H9 (cell line): ENCODE measurements at regions not wholly inside any gene's neighbourhood (a gene's known extent, or its start where the extent isn't known, plus 50 kb on each side); places are given as distances from the start of the nearest gene placed in this dataset.

Source experiments
- DNase-seq: peaks from one replicate; pipeline ENCODE4 v3.0.0-alpha.2; 2017
- H2AFZ ChIP-seq: one replicate; pipeline ENCODE4 v1.6.1; 2013; ENCODE audit warnings: mild to moderate bottlenecking, low read length, control low read depth, moderate library complexity
- H2AK5ac ChIP-seq: 2 replicates; pipeline ENCODE4 v1.6.1; 2013; ENCODE audit warnings: low read length, control low read depth, mixed read lengths; ENCODE audit not compliant: insufficient read length
- H2BK120ac ChIP-seq: one replicate; pipeline ENCODE4 v1.6.1; 2013; ENCODE audit warnings: low read depth, mild to moderate bottlenecking, low read length, control low read depth, inconsistent platforms; ENCODE audit not compliant: poor library complexity, severe bottlenecking
- H2BK12ac ChIP-seq: 2 replicates; pipeline ENCODE4 v1.6.1; 2013; ENCODE audit warnings: low read length, control low read depth, mixed read lengths, low read depth; ENCODE audit not compliant: insufficient read length
- H2BK15ac ChIP-seq: 2 replicates; pipeline ENCODE4 v1.6.1; 2013; ENCODE audit warnings: low read depth, low read length, control low read depth
- H2BK20ac ChIP-seq: one replicate; pipeline ENCODE4 v1.6.1; 2013; ENCODE audit warnings: low read depth, mild to moderate bottlenecking, low read length, control low read depth, inconsistent platforms; ENCODE audit not compliant: poor library complexity, severe bottlenecking
- H2BK5ac ChIP-seq: 2 replicates; pipeline ENCODE4 v1.6.1; 2013; ENCODE audit warnings: low read length, control low read depth, mixed read lengths; ENCODE audit not compliant: insufficient read length
- H3K14ac ChIP-seq: 2 replicates; pipeline ENCODE4 v1.6.1; 2013; ENCODE audit warnings: low read length, control low read depth; ENCODE audit not compliant: insufficient read depth
- H3K18ac ChIP-seq: 2 replicates; pipeline ENCODE4 v1.6.1; 2013; ENCODE audit warnings: low read depth, mild to moderate bottlenecking, mixed read lengths, low read length, control low read depth; ENCODE audit not compliant: insufficient read length
- H3K23ac ChIP-seq: 2 replicates; pipeline ENCODE4 v1.6.1; 2013; ENCODE audit warnings: low read length, control low read depth, mixed read lengths, low read depth; ENCODE audit not compliant: insufficient read length
- H3K23me2 ChIP-seq: 2 replicates; pipeline ENCODE4 v1.6.1; 2013; ENCODE audit warnings: low read depth, mild to moderate bottlenecking, mixed read lengths, low read length, control low read depth; ENCODE audit not compliant: insufficient read length, poor library complexity, severe bottlenecking
- H3K27ac ChIP-seq: 2 replicates; pipeline ENCODE4 v1.5.1; 2013; ENCODE audit warnings: low read length, control low read depth, mixed read lengths, low read depth; ENCODE audit not compliant: insufficient read length
- H3K27me3 ChIP-seq: 2 replicates; pipeline ENCODE4 v1.6.1; 2013; ENCODE audit warnings: low read length, control low read depth, inconsistent platforms; ENCODE audit not compliant: insufficient read depth
- H3K4ac ChIP-seq: 2 replicates; pipeline ENCODE4 v1.6.1; 2013; ENCODE audit warnings: low read depth, mild to moderate bottlenecking, control low read depth, inconsistent platforms, low read length, moderate library complexity
- H3K4me1 ChIP-seq: 2 replicates; pipeline ENCODE4 v1.6.1; 2013; ENCODE audit warnings: low read length, control low read depth, inconsistent platforms; ENCODE audit not compliant: insufficient read depth
- H3K4me2 ChIP-seq: 2 replicates; pipeline ENCODE4 v1.6.1; 2013; ENCODE audit warnings: low read length, control low read depth, mixed read lengths; ENCODE audit not compliant: insufficient read length, insufficient read depth
- H3K56ac ChIP-seq: 2 replicates; pipeline ENCODE4 v1.6.1; 2013; ENCODE audit warnings: low read depth, mild to moderate bottlenecking, mixed read lengths, low read length, control low read depth; ENCODE audit not compliant: insufficient read length
- H3K79me1 ChIP-seq: 2 replicates; pipeline ENCODE4 v1.6.1; 2013; ENCODE audit warnings: low read depth, mild to moderate bottlenecking, moderate library complexity, low read length, control low read depth, inconsistent platforms; ENCODE audit not compliant: insufficient read depth, poor library complexity, severe bottlenecking
- H3K79me2 ChIP-seq: 2 replicates; pipeline ENCODE4 v1.6.1; 2013; ENCODE audit warnings: low read length, control low read depth, inconsistent platforms; ENCODE audit not compliant: insufficient read depth
- H3K9ac ChIP-seq: 2 replicates; pipeline ENCODE4 v1.6.1; 2013; ENCODE audit warnings: low read length, control low read depth, mixed read lengths; ENCODE audit not compliant: insufficient read length; ENCODE audit errors: extremely low read depth
- H3K9me3 ChIP-seq: one replicate; pipeline ENCODE4 v1.6.1; 2013; ENCODE audit warnings: low read depth, low read length, inconsistent platforms; ENCODE audit not compliant: control insufficient read depth
- H3T11ph ChIP-seq: one replicate; pipeline ENCODE4 v1.6.1; 2013; ENCODE audit warnings: mild to moderate bottlenecking, low read length, control low read depth, inconsistent platforms
- H4K20me1 ChIP-seq: one replicate; pipeline ENCODE4 v1.6.1; 2013; ENCODE audit not compliant: control insufficient read depth, insufficient read length, insufficient read depth
- H4K5ac ChIP-seq: 2 replicates; pipeline ENCODE4 v1.6.1; 2013; ENCODE audit warnings: low read depth, mild to moderate bottlenecking, mixed read lengths, low read length, control low read depth; ENCODE audit not compliant: insufficient read length
- H4K8ac ChIP-seq: replicated peaks from 2 replicates; pipeline ENCODE4 v1.6.1; 2013; ENCODE audit warnings: low read length, control low read depth, mixed read lengths, low read depth; ENCODE audit not compliant: insufficient read length
- H4K91ac ChIP-seq: 2 replicates; pipeline ENCODE4 v1.6.1; 2013; ENCODE audit warnings: low read depth, mild to moderate bottlenecking, moderate library complexity, mixed read lengths, low read length, control low read depth; ENCODE audit not compliant: insufficient read length
- H3K27ac Mint-ChIP-seq, 3 experiments: 2 replicates in 2 of 3; 3 replicates in 1 of 3; pipeline ENCODE4 v1.8.0; 2020 to 2021; ENCODE audit warnings: mixed read lengths in 3 of 3, mild to moderate bottlenecking in 1 of 3, moderate library complexity in 1 of 3
- H3K27me3 Mint-ChIP-seq: 2 replicates; pipeline ENCODE4 v1.8.0; 2021; ENCODE audit warnings: low read depth, mild to moderate bottlenecking, moderate library complexity, mixed read lengths
- H3K36me3 Mint-ChIP-seq, 3 experiments: 2 replicates in 2 of 3; 3 replicates in 1 of 3; pipeline ENCODE4 v1.8.0; 2020 to 2021; ENCODE audit warnings: low read depth in 3 of 3, mixed read lengths in 3 of 3; ENCODE audit not compliant: insufficient read depth in 1 of 3
- H3K4me1 Mint-ChIP-seq, 2 experiments: 2 replicates each; pipeline ENCODE4 v1.8.0; 2020; ENCODE audit warnings: mixed read lengths in 2 of 2
- H3K4me3 Mint-ChIP-seq, 2 experiments: 2 replicates in 1 of 2; 3 replicates in 1 of 2; pipeline ENCODE4 v1.8.0; 2020 to 2021; ENCODE audit warnings: mild to moderate bottlenecking in 2 of 2, mixed read lengths in 2 of 2, moderate library complexity in 1 of 2
- H3K9me3 Mint-ChIP-seq, 2 experiments: 2 replicates in 1 of 2; 3 replicates in 1 of 2; pipeline ENCODE4 v1.8.0; 2020; ENCODE audit warnings: mild to moderate bottlenecking in 2 of 2, mixed read lengths in 2 of 2, moderate library complexity in 1 of 2
- CTCF ChIP-seq: fragments of 200-600 bp; sonication (generic); conservative IDR thresholded peaks from 3 replicates; pipeline ENCODE4 v1.8.0; 2021; ENCODE audit warnings: antibody characterized with exemption, mild to moderate bottlenecking
- WGBS: extraction: QIAGEN DNeasy Blood & Tissue Kit; methylation state at CpG from one replicate; pipeline ENCODE4 v1.1.7; 2013; ENCODE audit warnings: missing lambda C conversion rate, low lambda C conversion rate, mixed read lengths; ENCODE audit not compliant: insufficient read length; ENCODE audit errors: extremely low coverage; 5-methylcytosine and 5-hydroxymethylcytosine counted together

- Histone ChIP-seq H2AFZ (no peak overlapping the region), H3K79me1 (no peaks in the 10 kb centered on the region), H2BK12ac (no peak overlapping the region), H3K4me2 (no peak overlapping the region), H3K56ac (no peak overlapping the region), H3K18ac (no peak overlapping the region), H4K8ac (no peak overlapping the region), H4K20me1 (no peaks in the 10 kb centered on the region), H3K79me2 (no peaks in the 10 kb centered on the region), H3K9me3 (no peaks in the 10 kb centered on the region), H3K27ac (no peak overlapping the region), H4K5ac (no peak overlapping the region), H3K4me1 (no peaks in the 10 kb centered on the region), H3K23ac (no peak overlapping the region), H2BK20ac (no peak overlapping the region), H4K91ac (no peak overlapping the region), H2BK5ac (no peak overlapping the region), H3K27me3 (no peaks in the 10 kb centered on the region), H3K23me2 (no peaks in the 10 kb centered on the region), H3T11ph (no peak overlapping the region), H3K14ac (no peak overlapping the region), H2BK120ac (no peak overlapping the region), H2BK15ac (no peak overlapping the region), H3K4ac (no peak overlapping the region), H2AK5ac (no peak overlapping the region), H3K9ac (no peak overlapping the region)
- no peaks in the 10 kb centered on the region for H3K27me3 Mint-ChIP-seq
- WGBS, result no CpG with 5 or more reads among the region's 1 CpG
- no peak overlapping the region for H3K27ac Mint-ChIP-seq
- no peaks in the 10 kb centered on the region for H3K36me3 Mint-ChIP-seq
- DNase-seq, result no peak
- no peak overlapping the region for H3K4me3 Mint-ChIP-seq
- H3K9me3 Mint-ChIP-seq, result no peaks in the 10 kb centered on the region
- H3K4me1 Mint-ChIP-seq, result peaks cover 7 to 9% of the 10 kb centered on the region in 2 experiments
- no peak for TF ChIP-seq CTCF
Measured at GRCh38 chr14:83847102-83847501, 1682.8 kb upstream of the FLRT2 start.
